ENCODE measurements at regions not wholly inside any gene's neighbourhood (a gene's known extent, or its start where the extent isn't known, plus 50 kb on each side); places are given as distances from the start of the nearest gene placed in this dataset.
A peak's percentile ranks its signal among the peaks of the same experiment; 100 is the strongest.
"Not testable (repeated sequence)": the region's sequence is repeated elsewhere in the genome, so short reads cannot be mapped to it uniquely, and the experiment has no call there.

DNA sequence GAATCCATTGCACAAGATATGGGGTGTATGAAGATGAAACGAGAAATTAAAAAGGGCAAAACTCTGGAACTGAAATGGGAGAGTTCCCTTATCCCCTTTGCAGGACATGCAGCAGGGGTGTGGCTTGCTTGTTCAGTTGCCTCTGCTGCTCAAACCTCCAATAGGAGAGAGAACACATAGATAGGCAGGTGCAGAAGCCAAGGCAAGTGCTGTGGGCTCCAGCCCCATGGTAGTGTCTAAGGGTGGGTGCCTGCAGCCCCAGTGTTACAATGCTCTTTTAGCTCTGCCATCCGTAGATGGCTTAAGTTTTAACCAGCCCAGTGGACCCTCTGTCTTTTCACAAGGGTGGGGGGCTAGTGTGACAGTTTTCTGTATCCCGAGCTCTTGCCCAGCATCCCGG, 69.7 kb downstream of the CMAS start:
- DNase-seq: no peak
- intact Hi-C loops (cut with DNase I): no loop called here
- no peak for ATAC-seq (ENCODE audit: poor library complexity)

DNA sequence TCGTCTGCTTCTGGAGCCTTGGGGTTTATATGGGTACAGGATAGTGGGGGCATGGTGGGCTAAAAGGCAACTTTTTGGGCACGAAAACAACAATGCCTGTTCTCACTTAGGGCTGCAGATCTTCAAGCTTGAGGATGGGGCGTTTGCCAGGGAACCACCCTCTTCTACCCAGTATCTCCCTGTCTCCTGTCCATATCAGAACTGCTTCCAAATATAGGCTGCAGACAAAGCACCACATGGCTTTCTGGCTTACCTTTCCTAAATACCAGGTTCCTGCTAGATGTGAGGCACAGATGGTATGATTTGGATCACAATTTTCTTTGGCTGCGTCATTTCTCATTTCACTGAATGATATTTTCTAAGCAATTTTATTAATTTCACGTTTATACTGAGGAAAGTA, 70.4 kb downstream of the CMAS start:
- ATAC-seq (ENCODE audit: poor library complexity): peak; percentile 79
- intact Hi-C loops (cut with DNase I): no loop called here
- DNase-seq: no peak

DNA sequence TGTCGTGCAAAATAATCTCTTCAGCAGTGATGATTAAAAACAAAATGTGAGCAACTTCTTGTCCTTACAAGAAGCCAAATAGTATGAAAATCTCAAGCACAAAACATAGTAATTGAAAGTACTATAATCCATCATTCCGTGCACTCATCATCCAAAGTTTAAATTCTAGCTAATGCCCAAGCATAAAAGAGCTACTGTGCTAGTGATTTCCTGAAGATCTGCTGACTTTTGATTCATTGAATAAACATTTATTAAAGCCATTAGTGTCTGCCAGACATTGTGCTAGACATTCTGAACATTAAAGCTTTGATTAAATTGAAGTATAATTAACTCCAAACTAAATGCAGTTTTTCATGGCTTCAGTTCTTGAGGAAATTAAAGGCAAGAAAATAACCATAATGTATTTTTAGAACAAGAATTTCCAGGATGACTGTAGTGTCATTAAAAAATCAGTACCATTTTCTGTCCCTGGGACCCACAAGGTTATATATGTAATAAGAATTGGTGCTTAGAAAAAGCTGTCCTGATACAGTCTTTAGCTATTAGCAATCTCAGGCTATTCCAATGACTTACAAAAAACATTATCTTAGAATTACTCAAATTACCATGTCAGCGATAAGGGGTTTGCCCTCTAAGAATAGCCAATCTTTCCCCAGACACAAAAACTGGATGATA, 71.7 kb downstream of the CMAS start:
- no peak for ATAC-seq (ENCODE audit: poor library complexity)
- intact Hi-C loops (cut with DNase I): no loop called here
- DNase-seq: no peak

DNA sequence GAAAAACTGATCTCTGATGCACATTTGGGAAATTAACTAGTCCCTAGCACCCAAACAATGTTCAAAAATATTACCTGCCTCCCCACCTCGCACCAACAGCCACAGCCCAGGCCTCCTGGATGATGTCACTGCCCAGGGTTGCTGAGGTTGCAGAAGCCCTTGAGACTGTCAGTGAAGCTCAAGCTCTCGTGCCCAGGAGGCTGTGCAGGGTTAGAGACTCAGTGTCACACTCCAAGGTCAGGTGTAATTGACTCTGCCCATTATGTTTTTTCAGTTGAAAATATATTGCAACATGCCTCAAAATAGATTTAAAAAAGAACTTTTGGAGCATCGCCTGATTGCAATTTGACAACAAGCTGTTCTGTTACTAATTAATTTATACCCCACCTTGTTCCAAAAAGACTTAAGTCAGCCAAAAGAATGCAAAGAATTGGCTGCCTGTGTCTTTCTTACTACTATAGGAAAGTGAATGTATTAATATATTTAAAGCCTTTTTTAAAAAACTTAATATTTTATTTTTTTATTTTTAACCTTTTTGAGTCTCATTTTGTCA, 72.3 kb downstream of the CMAS start:
- ATAC-seq (ENCODE audit: poor library complexity) (no peak), DNase-seq (no peak)
- intact Hi-C loops (cut with DNase I): no loop called here

DNA sequence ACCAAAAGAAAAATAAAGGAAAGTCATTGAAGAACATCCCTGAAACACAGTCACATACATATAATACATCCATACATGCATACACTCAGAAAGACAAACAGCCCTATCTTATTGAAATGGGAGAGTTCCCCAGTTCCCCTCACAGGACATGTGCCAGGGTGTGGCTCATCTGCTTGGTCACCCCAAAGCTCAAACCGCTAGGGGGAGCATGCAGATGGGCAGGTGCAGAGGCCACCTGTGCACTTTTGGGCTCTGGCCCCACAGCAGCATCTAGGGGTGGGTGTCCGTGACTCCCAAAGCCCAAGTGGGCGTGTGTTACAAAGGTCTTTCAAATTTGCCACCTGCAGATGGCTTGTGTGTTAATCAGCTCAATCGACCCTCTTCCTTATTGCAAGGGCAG, 75.2 kb downstream of the CMAS start:
- no peak for ATAC-seq (ENCODE audit: poor library complexity)
- no peak for DNase-seq
- intact Hi-C loops (cut with DNase I): no loop called here

DNA sequence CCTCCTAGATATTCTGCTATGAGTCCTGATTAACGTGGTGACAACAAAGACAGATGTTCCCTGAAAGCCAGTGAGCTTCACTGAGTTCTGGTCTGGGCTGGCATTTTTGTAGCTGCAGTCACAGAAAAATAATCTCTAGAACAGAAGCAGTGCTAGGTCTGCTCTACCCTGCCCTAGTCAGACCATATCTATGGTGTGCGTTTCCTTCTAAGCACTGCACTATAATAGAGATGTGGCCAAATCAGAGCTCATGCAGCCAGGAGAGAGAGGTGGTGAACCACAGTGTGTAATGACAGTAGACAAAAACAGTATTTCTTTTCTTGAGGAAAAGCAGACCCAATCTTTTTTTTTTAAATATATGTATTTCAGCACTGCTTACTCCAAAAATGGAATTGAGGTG, 76.3 kb downstream of the CMAS start:
- intact Hi-C loops (cut with DNase I): no loop called here
- DNase-seq (no peak), ATAC-seq (ENCODE audit: poor library complexity) (no peak)

DNA sequence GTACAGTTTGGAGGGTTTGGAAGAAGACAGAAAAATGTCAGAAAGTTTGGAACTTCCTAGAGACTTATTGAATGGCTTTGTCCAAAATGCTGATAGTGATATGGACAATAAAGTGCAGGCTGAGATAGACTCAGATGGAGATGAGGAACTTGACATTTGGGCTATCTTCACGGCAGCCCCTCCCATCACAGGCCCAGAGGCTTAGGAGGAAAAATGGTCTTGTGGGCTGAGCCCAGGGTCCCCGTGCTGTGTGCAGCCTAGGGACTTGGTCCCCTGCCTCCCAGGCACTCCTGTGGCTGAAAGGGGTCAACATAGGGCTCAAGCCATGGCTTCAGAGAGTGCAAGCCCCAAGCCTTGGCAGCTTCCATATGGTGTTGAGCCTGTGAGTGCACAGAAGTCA, 79.0 kb downstream of the CMAS start:
- DNase-seq (no peak), ATAC-seq (ENCODE audit: poor library complexity) (no peak)

DNA sequence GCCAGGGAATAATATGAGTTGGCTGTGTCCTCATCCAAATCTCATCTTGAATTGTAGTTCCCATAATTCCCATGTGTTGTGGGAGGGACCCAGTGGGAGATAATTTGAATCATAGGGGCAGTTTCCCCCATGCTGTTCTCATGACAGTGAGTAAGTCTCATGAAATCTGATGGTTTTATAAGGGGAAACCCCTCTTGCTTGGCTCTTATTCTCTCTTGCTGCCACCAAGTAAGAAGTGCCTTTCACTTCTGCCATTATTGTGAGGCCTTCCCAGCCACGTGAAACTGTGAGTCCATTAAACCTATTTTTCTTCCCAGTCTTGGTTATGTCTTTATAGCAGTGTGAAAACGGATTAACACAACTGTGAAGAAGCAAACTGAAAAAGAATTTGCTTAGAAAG, 80.1 kb downstream of the CMAS start:
- DNase-seq; ATAC-seq (ENCODE audit: poor library complexity); intact Hi-C loops (cut with DNase I): not testable (repeated sequence)

More for the DNA sequence above, 79.0 kb downstream of the CMAS start:
- intact Hi-C loops (cut with DNase I): no loop called here

DNA sequence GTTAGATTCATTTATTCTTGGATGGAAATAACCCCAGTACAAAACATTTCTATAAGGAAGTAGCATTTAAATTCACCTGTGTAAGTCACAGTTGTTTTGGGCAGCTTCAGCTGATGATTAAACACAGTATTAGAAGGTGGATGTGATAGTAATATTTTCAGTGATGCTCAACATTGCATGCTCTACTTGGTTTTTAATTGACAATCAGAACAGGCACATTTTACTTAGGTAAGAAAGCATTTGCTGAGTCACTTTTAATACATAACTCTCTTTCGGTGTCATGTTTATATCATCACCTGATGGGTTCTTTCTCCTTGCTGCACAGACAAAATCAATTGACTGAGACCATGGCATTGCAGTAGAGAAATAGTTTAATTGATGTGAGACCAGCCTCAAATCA, 80.7 kb downstream of the CMAS start:
- ATAC-seq (ENCODE audit: poor library complexity): no peak
- no peak for DNase-seq
- intact Hi-C loops (cut with DNase I): no loop called here

DNA sequence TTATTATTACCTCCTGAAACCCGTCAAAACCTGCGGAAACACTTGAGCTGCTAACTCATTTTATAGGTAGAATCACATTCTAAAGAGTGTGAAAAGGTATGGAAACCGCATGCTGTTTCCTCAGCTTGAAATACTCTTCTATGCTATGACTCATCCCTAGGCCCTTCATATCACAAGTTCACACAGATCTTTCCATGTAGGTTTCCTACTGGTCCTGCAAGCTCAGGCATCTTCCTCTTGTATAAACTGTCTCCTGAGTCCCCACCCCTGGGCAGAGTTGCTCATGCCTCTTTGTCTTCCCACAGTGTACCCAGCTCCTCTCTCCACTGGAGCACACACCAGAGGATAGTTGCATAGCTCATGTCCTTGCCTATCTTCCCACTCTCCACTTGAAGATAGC, 84.7 kb downstream of the CMAS start:
- DNase-seq (no peak), ATAC-seq (ENCODE audit: poor library complexity) (no peak)
- intact Hi-C loops (cut with DNase I): no loop called here

DNA sequence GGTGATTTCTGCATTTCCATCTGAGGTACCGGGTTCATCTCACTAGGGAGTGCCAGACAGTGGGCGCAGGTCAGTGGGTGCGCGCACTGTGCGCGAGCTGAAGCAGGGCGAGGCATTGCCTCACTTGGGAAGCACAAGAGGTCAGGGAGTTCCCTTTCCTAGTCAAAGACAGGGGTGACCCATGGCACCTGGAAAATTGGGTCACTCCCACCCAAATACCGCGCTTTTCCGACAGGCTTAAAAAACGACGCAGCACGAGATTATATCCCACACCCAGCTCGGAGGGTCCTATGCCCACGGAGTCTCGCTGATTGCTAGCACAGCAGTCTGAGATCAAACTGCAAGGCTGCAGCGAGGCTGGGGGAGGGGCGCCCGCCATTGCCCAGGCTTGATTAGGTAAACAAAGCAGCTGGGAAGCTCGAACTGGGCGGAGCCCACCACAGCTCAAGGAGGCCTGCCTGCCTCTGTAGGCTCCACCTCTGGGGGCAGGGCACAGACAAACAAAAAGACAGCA, 90.6 kb downstream of the CMAS start:
- intact Hi-C loops (cut with DNase I); ATAC-seq (ENCODE audit: poor library complexity); DNase-seq: not testable (repeated sequence)
